H9 (cell line): ENCODE measurements at regions not wholly inside any gene's neighbourhood (a gene's known extent, or its start where the extent isn't known, plus 50 kb on each side); places are given as distances from the start of the nearest gene placed in this dataset.

Experiments used
- DNase-seq: peaks from one replicate; pipeline ENCODE4 v3.0.0-alpha.2; 2017
- H2AFZ ChIP-seq: one replicate; pipeline ENCODE4 v1.6.1; 2013; ENCODE audit warnings: mild to moderate bottlenecking, low read length, control low read depth, moderate library complexity
- H2AK5ac ChIP-seq: 2 replicates; pipeline ENCODE4 v1.6.1; 2013; ENCODE audit warnings: low read length, control low read depth, mixed read lengths; ENCODE audit not compliant: insufficient read length
- H2BK120ac ChIP-seq: one replicate; pipeline ENCODE4 v1.6.1; 2013; ENCODE audit warnings: low read depth, mild to moderate bottlenecking, low read length, control low read depth, inconsistent platforms; ENCODE audit not compliant: poor library complexity, severe bottlenecking
- H2BK12ac ChIP-seq: 2 replicates; pipeline ENCODE4 v1.6.1; 2013; ENCODE audit warnings: low read length, control low read depth, mixed read lengths, low read depth; ENCODE audit not compliant: insufficient read length
- H2BK15ac ChIP-seq: 2 replicates; pipeline ENCODE4 v1.6.1; 2013; ENCODE audit warnings: low read depth, low read length, control low read depth
- H2BK20ac ChIP-seq: one replicate; pipeline ENCODE4 v1.6.1; 2013; ENCODE audit warnings: low read depth, mild to moderate bottlenecking, low read length, control low read depth, inconsistent platforms; ENCODE audit not compliant: poor library complexity, severe bottlenecking
- H2BK5ac ChIP-seq: 2 replicates; pipeline ENCODE4 v1.6.1; 2013; ENCODE audit warnings: low read length, control low read depth, mixed read lengths; ENCODE audit not compliant: insufficient read length
- H3K14ac ChIP-seq: 2 replicates; pipeline ENCODE4 v1.6.1; 2013; ENCODE audit warnings: low read length, control low read depth; ENCODE audit not compliant: insufficient read depth
- H3K18ac ChIP-seq: 2 replicates; pipeline ENCODE4 v1.6.1; 2013; ENCODE audit warnings: low read depth, mild to moderate bottlenecking, mixed read lengths, low read length, control low read depth; ENCODE audit not compliant: insufficient read length
- H3K23ac ChIP-seq: 2 replicates; pipeline ENCODE4 v1.6.1; 2013; ENCODE audit warnings: low read length, control low read depth, mixed read lengths, low read depth; ENCODE audit not compliant: insufficient read length
- H3K23me2 ChIP-seq: 2 replicates; pipeline ENCODE4 v1.6.1; 2013; ENCODE audit warnings: low read depth, mild to moderate bottlenecking, mixed read lengths, low read length, control low read depth; ENCODE audit not compliant: insufficient read length, poor library complexity, severe bottlenecking
- H3K27ac ChIP-seq: 2 replicates; pipeline ENCODE4 v1.5.1; 2013; ENCODE audit warnings: low read length, control low read depth, mixed read lengths, low read depth; ENCODE audit not compliant: insufficient read length
- H3K27me3 ChIP-seq: 2 replicates; pipeline ENCODE4 v1.6.1; 2013; ENCODE audit warnings: low read length, control low read depth, inconsistent platforms; ENCODE audit not compliant: insufficient read depth
- H3K4ac ChIP-seq: 2 replicates; pipeline ENCODE4 v1.6.1; 2013; ENCODE audit warnings: low read depth, mild to moderate bottlenecking, control low read depth, inconsistent platforms, low read length, moderate library complexity
- H3K4me1 ChIP-seq: 2 replicates; pipeline ENCODE4 v1.6.1; 2013; ENCODE audit warnings: low read length, control low read depth, inconsistent platforms; ENCODE audit not compliant: insufficient read depth
- H3K4me2 ChIP-seq: 2 replicates; pipeline ENCODE4 v1.6.1; 2013; ENCODE audit warnings: low read length, control low read depth, mixed read lengths; ENCODE audit not compliant: insufficient read length, insufficient read depth
- H3K56ac ChIP-seq: 2 replicates; pipeline ENCODE4 v1.6.1; 2013; ENCODE audit warnings: low read depth, mild to moderate bottlenecking, mixed read lengths, low read length, control low read depth; ENCODE audit not compliant: insufficient read length
- H3K79me1 ChIP-seq: 2 replicates; pipeline ENCODE4 v1.6.1; 2013; ENCODE audit warnings: low read depth, mild to moderate bottlenecking, moderate library complexity, low read length, control low read depth, inconsistent platforms; ENCODE audit not compliant: insufficient read depth, poor library complexity, severe bottlenecking
- H3K79me2 ChIP-seq: 2 replicates; pipeline ENCODE4 v1.6.1; 2013; ENCODE audit warnings: low read length, control low read depth, inconsistent platforms; ENCODE audit not compliant: insufficient read depth
- H3K9ac ChIP-seq: 2 replicates; pipeline ENCODE4 v1.6.1; 2013; ENCODE audit warnings: low read length, control low read depth, mixed read lengths; ENCODE audit not compliant: insufficient read length; ENCODE audit errors: extremely low read depth
- H3K9me3 ChIP-seq: one replicate; pipeline ENCODE4 v1.6.1; 2013; ENCODE audit warnings: low read depth, low read length, inconsistent platforms; ENCODE audit not compliant: control insufficient read depth
- H3T11ph ChIP-seq: one replicate; pipeline ENCODE4 v1.6.1; 2013; ENCODE audit warnings: mild to moderate bottlenecking, low read length, control low read depth, inconsistent platforms
- H4K20me1 ChIP-seq: one replicate; pipeline ENCODE4 v1.6.1; 2013; ENCODE audit not compliant: control insufficient read depth, insufficient read length, insufficient read depth
- H4K5ac ChIP-seq: 2 replicates; pipeline ENCODE4 v1.6.1; 2013; ENCODE audit warnings: low read depth, mild to moderate bottlenecking, mixed read lengths, low read length, control low read depth; ENCODE audit not compliant: insufficient read length
- H4K8ac ChIP-seq: replicated peaks from 2 replicates; pipeline ENCODE4 v1.6.1; 2013; ENCODE audit warnings: low read length, control low read depth, mixed read lengths, low read depth; ENCODE audit not compliant: insufficient read length
- H4K91ac ChIP-seq: 2 replicates; pipeline ENCODE4 v1.6.1; 2013; ENCODE audit warnings: low read depth, mild to moderate bottlenecking, moderate library complexity, mixed read lengths, low read length, control low read depth; ENCODE audit not compliant: insufficient read length
- H3K27ac Mint-ChIP-seq, 3 experiments: 2 replicates in 2 of 3; 3 replicates in 1 of 3; pipeline ENCODE4 v1.8.0; 2020 to 2021; ENCODE audit warnings: mixed read lengths in 3 of 3, mild to moderate bottlenecking in 1 of 3, moderate library complexity in 1 of 3
- H3K27me3 Mint-ChIP-seq: 2 replicates; pipeline ENCODE4 v1.8.0; 2021; ENCODE audit warnings: low read depth, mild to moderate bottlenecking, moderate library complexity, mixed read lengths
- H3K36me3 Mint-ChIP-seq, 3 experiments: 2 replicates in 2 of 3; 3 replicates in 1 of 3; pipeline ENCODE4 v1.8.0; 2020 to 2021; ENCODE audit warnings: low read depth in 3 of 3, mixed read lengths in 3 of 3; ENCODE audit not compliant: insufficient read depth in 1 of 3
- H3K4me1 Mint-ChIP-seq, 2 experiments: 2 replicates each; pipeline ENCODE4 v1.8.0; 2020; ENCODE audit warnings: mixed read lengths in 2 of 2
- H3K4me3 Mint-ChIP-seq, 2 experiments: 2 replicates in 1 of 2; 3 replicates in 1 of 2; pipeline ENCODE4 v1.8.0; 2020 to 2021; ENCODE audit warnings: mild to moderate bottlenecking in 2 of 2, mixed read lengths in 2 of 2, moderate library complexity in 1 of 2
- H3K9me3 Mint-ChIP-seq, 2 experiments: 2 replicates in 1 of 2; 3 replicates in 1 of 2; pipeline ENCODE4 v1.8.0; 2020; ENCODE audit warnings: mild to moderate bottlenecking in 2 of 2, mixed read lengths in 2 of 2, moderate library complexity in 1 of 2
- CTCF ChIP-seq: fragments of 200-600 bp; sonication (generic); conservative IDR thresholded peaks from 3 replicates; pipeline ENCODE4 v1.8.0; 2021; ENCODE audit warnings: antibody characterized with exemption, mild to moderate bottlenecking
- WGBS: extraction: QIAGEN DNeasy Blood & Tissue Kit; methylation state at CpG from one replicate; pipeline ENCODE4 v1.1.7; 2013; ENCODE audit warnings: missing lambda C conversion rate, low lambda C conversion rate, mixed read lengths; ENCODE audit not compliant: insufficient read length; ENCODE audit errors: extremely low coverage; 5-methylcytosine and 5-hydroxymethylcytosine counted together

GRCh38 chr1:209143916-209144315 lies 439.6 kb upstream of the CAMK1G start:
- Mint-ChIP-seq H3K27me3 (no peaks in the 10 kb centered on the region), H3K4me1 (peaks cover 12 to 29% of the 10 kb centered on the region in 2 experiments), H3K4me3 (no peak overlapping the region), H3K9me3 (no peaks in the 10 kb centered on the region; a peak in 1 of 5 replicates), H3K36me3 (peaks cover 0 to 1% (median 0%) of the 10 kb centered on the region in 3 experiments; a peak in 1 of 7 replicates), H3K27ac (no peak overlapping the region)
- H3K14ac ChIP-seq, result no peak overlapping the region
- H2BK15ac ChIP-seq, result no peak overlapping the region
- H3K4me2 ChIP-seq, result no peak overlapping the region
- H3T11ph ChIP-seq, result no peak overlapping the region
- H3K27ac ChIP-seq, result no peak overlapping the region
- peaks cover 2% of the 10 kb centered on the region for H3K4me1 ChIP-seq
- no peaks in the 10 kb centered on the region for H3K27me3 ChIP-seq
- H3K4ac ChIP-seq, result no peak overlapping the region
- no peak overlapping the region for H2BK12ac ChIP-seq
- H3K23me2 ChIP-seq, result no peaks in the 10 kb centered on the region
- no peak overlapping the region for H2AFZ ChIP-seq
- H3K23ac ChIP-seq, result no peak overlapping the region
- no peak overlapping the region for H2BK5ac ChIP-seq
- no CpG with 5 or more reads among the region's 1 CpG for WGBS
- no peaks in the 10 kb centered on the region for H4K20me1 ChIP-seq
- no peak overlapping the region for H4K5ac ChIP-seq
- H3K9me3 ChIP-seq, result no peaks in the 10 kb centered on the region
- H3K56ac ChIP-seq, result no peak overlapping the region
- no peak overlapping the region for H3K9ac ChIP-seq
- H4K91ac ChIP-seq, result no peak overlapping the region
- H4K8ac ChIP-seq, result no peak overlapping the region
- H2BK120ac ChIP-seq, result no peak overlapping the region
- H3K79me2 ChIP-seq, result no peaks in the 10 kb centered on the region
- no peak overlapping the region for H2AK5ac ChIP-seq
- no peaks in the 10 kb centered on the region for H3K79me1 ChIP-seq
- DNase-seq, result no peak
- no peak overlapping the region for H3K18ac ChIP-seq
- no peak overlapping the region for H2BK20ac ChIP-seq
- no peak for TF ChIP-seq CTCF
